ENCODE measurements at regions not wholly inside any gene's neighbourhood (a gene's known extent, or its start where the extent isn't known, plus 50 kb on each side); places are given as distances from the start of the nearest gene placed in this dataset.

- TF ChIP-seq POLR2A (IDR thresholded peaks at IDR 0.05) (no peak), POLR2AphosphoS5 (IDR thresholded peaks at IDR 0.05) (no peak), CTCF (IDR thresholded peaks at IDR 0.05) (no peak), EP300 (IDR thresholded peaks at IDR 0.05) (no peak)
Observed at GRCh38 chr7:16084370-16084769, 337.0 kb downstream of the CRPPA start.
